Endothelial cell of umbilical vein (primary cell): ENCODE measurements at regions not wholly inside any gene's neighbourhood (a gene's known extent, or its start where the extent isn't known, plus 50 kb on each side); places are given as distances from the start of the nearest gene placed in this dataset.

Experiments used
- BruUV-seq: library from RNA; stranded (reverse); fragments of 400-500 nt; replicated peaks from 2 replicates; lab custom pipeline; 2021; lab: Mats Ljungman, UMichigan
- CTCF ChIA-PET: fragments of 300-600, 350-600 bp; sonication (Branson Sonifier 250); formaldehyde crosslinking; loops from one replicate; lab custom pipeline; 2021; ENCODE audit warnings: antibody characterized with exemption, inconsistent platforms; lab: Charles Lee
- POLR2A ChIA-PET: fragments of 300-600, 350-600 bp; sonication (Branson Sonifier 250); formaldehyde crosslinking; loops from one replicate; lab custom pipeline; 2021; ENCODE audit warnings: antibody characterized with exemption, inconsistent platforms; lab: Charles Lee
- DNase-seq: peaks from one replicate; pipeline ENCODE4 v3.0.0-alpha.2; 2011; ENCODE audit warnings: low read depth, low spot score
- FAIRE-seq: peaks from 2 replicates; lab custom pipeline; 2011; peaks lifted over from hg19 to GRCh38; lab: Jason Lieb, UNC
- H2AFZ ChIP-seq: 2 replicates; pipeline ENCODE4 v1.6.0; 2012; ENCODE audit warnings: low read depth, low read length, control low read depth, inconsistent platforms
- H3K27ac ChIP-seq: 2 replicates; pipeline ENCODE4 v1.5.1; 2011; ENCODE audit warnings: low read depth, mild to moderate bottlenecking, control low read depth, low read length, moderate library complexity; ENCODE audit not compliant: insufficient read depth
- H3K27me3 ChIP-seq, 2 experiments: 2 replicates each; pipeline versions ENCODE4 v1.6.0 to v1.6.1; 2011; ENCODE audit warnings: low read length in 2 of 2, mixed read lengths in 1 of 2; ENCODE audit not compliant: control insufficient read depth in 2 of 2, insufficient read depth in 2 of 2
- H3K36me3 ChIP-seq, 2 experiments: 2 replicates in 1 of 2; 3 replicates in 1 of 2; pipeline ENCODE4 v1.5.1; 2011; ENCODE audit warnings: low read length in 2 of 2, mild to moderate bottlenecking in 1 of 2, moderate library complexity in 1 of 2; ENCODE audit not compliant: control insufficient read depth in 2 of 2, insufficient read depth in 2 of 2; ENCODE audit errors: extremely low read depth in 1 of 2
- H3K4me1 ChIP-seq: 3 replicates; pipeline ENCODE4 v1.5.1; 2011; ENCODE audit warnings: mild to moderate bottlenecking, low read length; ENCODE audit not compliant: control insufficient read depth, insufficient read depth; ENCODE audit errors: extremely low read depth
- H3K4me2 ChIP-seq: 2 replicates; pipeline ENCODE4 v1.6.1; 2011; ENCODE audit warnings: low read length, control low read depth, mixed read lengths; ENCODE audit not compliant: insufficient read depth
- H3K4me3 ChIP-seq, 3 experiments: fragments of 200-600 bp in 1 of 3; sonication (generic), shearing (Covaris generic) in 1 of 3; replicated peaks in 1 of 3; 2 replicates each; pipeline ENCODE4 v1.5.1; 2011 to 2016; ENCODE audit warnings: control low read depth in 3 of 3, low read length in 3 of 3, mild to moderate bottlenecking in 2 of 3, inconsistent platforms in 1 of 3, low read depth in 1 of 3, moderate library complexity in 1 of 3; ENCODE audit not compliant: insufficient read depth in 1 of 3
- H3K79me2 ChIP-seq: 2 replicates; pipeline ENCODE4 v1.6.0; 2012; ENCODE audit warnings: low read length, inconsistent platforms; ENCODE audit not compliant: control insufficient read depth, insufficient read depth
- H3K9ac ChIP-seq: replicated peaks from 2 replicates; pipeline ENCODE3; 2011; ENCODE audit warnings: low read length, control low read depth; ENCODE audit not compliant: insufficient read depth; ENCODE audit errors: extremely low read depth
- H3K9me1 ChIP-seq: replicated peaks from 3 replicates; pipeline ENCODE4 v1.6.0; 2011; ENCODE audit warnings: mild to moderate bottlenecking, low read length; ENCODE audit not compliant: control insufficient read depth, insufficient read depth; ENCODE audit errors: extremely low read depth
- H3K9me3 ChIP-seq: replicated peaks from 2 replicates; pipeline ENCODE4 v1.5.1; 2012; ENCODE audit warnings: low read length, inconsistent platforms; ENCODE audit not compliant: control insufficient read depth, insufficient read depth
- H4K20me1 ChIP-seq: replicated peaks from 2 replicates; pipeline ENCODE3; 2011; ENCODE audit warnings: mild to moderate bottlenecking, low read length; ENCODE audit not compliant: control insufficient read depth, insufficient read depth; ENCODE audit errors: extremely low read depth
- FOS ChIP-seq: IDR thresholded peaks from 2 replicates; pipeline ENCODE4 v1.6.1; 2011; ENCODE audit warnings: mild to moderate bottlenecking, low read length, moderate library complexity, borderline replicate concordance; ENCODE audit not compliant: insufficient read depth
- GATA2 ChIP-seq: IDR thresholded peaks from 2 replicates; pipeline ENCODE4 v1.7.0; 2011; ENCODE audit warnings: low read depth, mild to moderate bottlenecking, moderate library complexity, mixed read lengths, low read length; ENCODE audit not compliant: insufficient read length, insufficient read depth
- JUN ChIP-seq: IDR thresholded peaks from 2 replicates; pipeline ENCODE4 v1.6.1; 2011; ENCODE audit warnings: borderline replicate concordance, low read depth; ENCODE audit not compliant: insufficient read length, insufficient read depth
- MYC ChIP-seq: IDR thresholded peaks from one replicate; pipeline ENCODE4 v1.6.1; 2011; ENCODE audit warnings: mild to moderate bottlenecking, low read depth, low read length
- POLR2AphosphoS5 ChIP-seq: IDR thresholded peaks from 2 replicates; pipeline ENCODE4 v1.6.1; 2012; ENCODE audit warnings: low read depth, mild to moderate bottlenecking, control low read depth, low read length, moderate library complexity; ENCODE audit not compliant: insufficient read depth
- dilution Hi-C: fragments of 300-500 bp; cut with MboI; formaldehyde crosslinking; loops from one replicate; pipeline ENCODE4 v1.15.0; 2019; ENCODE audit warnings: low sequenced_read_pairs; ENCODE audit not compliant: extremely low pct_ligation_motif_present
- intact Hi-C: fragments of 100-400 bp; cut with micrococcal nuclease; formaldehyde crosslinking; loops from one replicate; pipeline ENCODE4 v1.10.0; 2022

GRCh38 chr12:19958389-19958788, 409.9 kb upstream of the PDE3A start:
- Histone ChIP-seq H4K20me1 (no peaks in the 10 kb centered on the region), H3K79me2 (no peaks in the 10 kb centered on the region), H3K9ac (no peak overlapping the region), H3K27me3 (no peaks in the 10 kb centered on the region), H3K4me3 (no peak overlapping the region), H2AFZ (no peak overlapping the region), H3K9me3 (no peaks in the 10 kb centered on the region), H3K9me1 (no peaks in the 10 kb centered on the region), H3K4me1 (peaks cover 45% of the 10 kb centered on the region), H3K36me3 (no peaks in the 10 kb centered on the region), H3K4me2 (no peak overlapping the region), H3K27ac (peak overlapping the region; percentile 86)
- dilution Hi-C loops: no loop called here
- FAIRE-seq (no peak), DNase-seq (peak; percentile 9)
- TF ChIP-seq POLR2AphosphoS5 (no peak), FOS (no peak), GATA2 (no peak)
- BruUV-seq: no TSS peak
- intact Hi-C loops: no loop called here
- ChIA-PET POLR2A (no interaction called here), CTCF (interaction anchor here (0.9 kb wide), 1 partner anchor 12 kb away, joined by 4 read pairs; no protein-coding TSS in a partner anchor)

DNA sequence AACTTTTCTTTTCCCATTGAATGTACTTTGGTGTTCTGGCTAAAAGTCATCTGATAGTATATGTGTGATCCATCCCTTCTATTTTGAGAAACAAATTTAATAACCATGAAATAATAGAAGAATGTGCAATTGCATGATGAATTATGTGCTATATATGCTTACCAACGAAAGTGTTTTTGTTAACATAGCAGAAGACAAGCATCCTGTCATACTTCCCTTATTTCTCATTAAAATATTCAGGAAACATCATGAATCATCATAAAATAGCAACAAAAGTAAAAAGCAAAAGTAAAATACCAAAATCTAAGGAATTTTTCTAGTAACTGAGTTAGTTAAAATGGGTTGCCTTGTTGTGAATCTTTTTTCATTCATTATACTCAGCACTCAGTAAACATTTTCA, 409.0 kb upstream of the PDE3A start:
- H3K4me2 ChIP-seq: peak overlapping the region; percentile 87
- peak; percentile 79 for DNase-seq

More for the DNA sequence above, 409.0 kb upstream of the PDE3A start:
- intact Hi-C loops (loop anchor here (1.0 kb wide), 4 partner anchors 8 to 384 kb away; no protein-coding TSS in a partner anchor), dilution Hi-C loops (no loop called here)
- peak overlapping the region; percentile 85 for H3K9ac ChIP-seq
- H3K27ac ChIP-seq: peak overlapping the region; percentile 86
- peak; percentile 48 for FAIRE-seq
- no peaks in the 10 kb centered on the region for H4K20me1 ChIP-seq
- no peaks in the 10 kb centered on the region for H3K36me3 ChIP-seq
- POLR2A ChIA-PET: no interaction called here
- TF ChIP-seq FOS (peak; percentile 70), JUN (peak; percentile 90), MYC (no peak)
- H3K27me3 ChIP-seq: no peaks in the 10 kb centered on the region
- H3K4me1 ChIP-seq: peaks cover 49% of the 10 kb centered on the region
- BruUV-seq: no TSS peak
- no peaks in the 10 kb centered on the region for H3K9me3 ChIP-seq
- H3K79me2 ChIP-seq: no peaks in the 10 kb centered on the region
- H3K9me1 ChIP-seq: no peaks in the 10 kb centered on the region
- H3K4me3 ChIP-seq: peak overlapping the region in 1 of 3 experiments; percentile 43
- no peak overlapping the region for H2AFZ ChIP-seq
- CTCF ChIA-PET: interaction anchor here (0.6 kb wide), 1 partner anchor 13 kb away, joined by 3 read pairs; no protein-coding TSS in a partner anchor
